Peyer's patch (tissue), 4 donors: ENCODE measurements at regions not wholly inside any gene's neighbourhood (a gene's known extent, or its start where the extent isn't known, plus 50 kb on each side); places are given as distances from the start of the nearest gene placed in this dataset.

ENCODE experiments used
- CTCF ChIP-seq, 6 experiments: fragments of 450-650 bp in 4 of 6; fragments of 200-600 bp in 2 of 6; sonication (generic) in 1 of 6; IDR thresholded peaks; one replicate each; pipeline ENCODE4 v1.5.1; 2017 to 2019; ENCODE audit warnings: antibody characterized with exemption in 6 of 6, mild to moderate bottlenecking in 3 of 6, moderate library complexity in 1 of 6
- POLR2A ChIP-seq, 2 donors: fragments of 450-650 bp; IDR thresholded peaks; one replicate each; pipeline ENCODE4 v1.5.1; 2017; ENCODE audit warnings: antibody characterized with exemption in 2 of 2, mild to moderate bottlenecking in 2 of 2, moderate library complexity in 2 of 2

DNA sequence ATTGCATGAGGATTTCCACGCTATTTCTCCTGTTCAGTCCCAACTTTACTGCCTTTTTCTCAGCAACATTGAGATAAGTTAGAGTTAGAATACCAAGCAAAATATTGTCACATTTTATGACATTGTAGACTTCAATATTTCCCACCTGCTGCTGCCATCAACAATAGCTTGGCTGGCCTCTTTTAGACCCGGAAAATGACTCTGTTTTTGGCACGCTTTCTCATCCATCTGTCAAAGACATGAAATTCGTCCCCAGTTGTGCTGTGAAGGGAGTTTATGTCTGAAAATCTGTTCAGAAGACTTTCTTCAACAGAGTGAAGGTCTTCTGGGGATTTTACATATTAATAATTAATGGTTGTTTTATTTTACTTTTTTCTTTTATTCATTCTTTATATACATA lies 857.3 kb downstream of the FRK start:
- TF ChIP-seq CTCF (IDR thresholded peaks at IDR 0.05) (no peak), POLR2A (IDR thresholded peaks at IDR 0.05) (no peak)
